GM21423 (cell line): ENCODE measurements at regions not wholly inside any gene's neighbourhood (a gene's known extent, or its start where the extent isn't known, plus 50 kb on each side); places are given as distances from the start of the nearest gene placed in this dataset.

ENCODE experiments used
- ATAC-seq: cut with Tn5 transposase; IDR thresholded peaks from one replicate; pipeline ENCODE4 v1.9.1; 2021; ENCODE audit warnings: mild to moderate bottlenecking, moderate library complexity; ENCODE audit not compliant: unreplicated experiment

GRCh38 chr5:57857696-57858095, 375.1 kb upstream of the ACTBL2 start:
- ATAC-seq: no peak

DNA sequence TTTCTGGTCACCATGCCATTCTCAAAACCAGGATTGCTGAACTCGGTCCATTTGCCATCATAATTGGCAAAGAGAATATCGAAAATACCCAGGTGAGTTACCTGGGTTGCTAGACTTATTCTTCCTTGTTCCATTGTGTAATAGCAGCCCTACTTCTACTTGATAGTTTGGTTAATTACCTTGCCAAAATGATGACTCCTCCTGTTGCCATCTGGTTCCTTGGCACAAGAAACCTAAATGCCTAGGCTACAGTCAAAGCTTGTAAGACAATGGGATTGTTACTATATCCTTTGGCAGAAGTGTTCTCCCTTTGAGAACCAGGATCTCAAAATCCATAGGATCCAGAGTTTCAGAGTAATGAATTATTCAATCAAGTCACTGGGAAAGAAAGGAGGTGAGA, 373.2 kb upstream of the ACTBL2 start:
- ATAC-seq: no peak

- no peak for ATAC-seq
Measured at GRCh38 chr5:57853929-57854697, 371.5 kb upstream of the ACTBL2 start.

GRCh38 chr5:57850109-57850508, 367.5 kb upstream of the ACTBL2 start:
- ATAC-seq: no peak

- no peak for ATAC-seq
Measured at GRCh38 chr5:57845025-57845424, 362.4 kb upstream of the ACTBL2 start.

DNA sequence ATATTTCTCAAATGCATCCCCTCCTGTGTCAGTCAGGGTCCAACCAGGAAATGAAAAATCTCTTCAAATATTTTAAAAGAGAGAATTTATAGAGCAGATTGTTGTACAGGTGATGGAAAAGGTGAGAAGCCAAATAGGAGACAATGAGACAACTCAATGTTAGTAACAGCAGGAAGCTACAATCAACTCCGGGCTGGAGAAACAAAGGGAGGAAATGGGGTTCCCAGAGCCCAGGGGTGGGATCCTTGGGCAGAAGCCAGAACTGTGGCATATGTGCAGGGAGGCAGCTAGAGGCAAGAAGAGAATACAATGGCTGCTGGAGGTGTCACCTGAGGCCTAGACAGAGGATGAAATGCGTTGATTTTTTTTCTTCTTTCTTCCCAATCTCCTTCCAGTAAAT, 361.8 kb upstream of the ACTBL2 start:
- no peak for ATAC-seq

- no peak for ATAC-seq
Measured at GRCh38 chr5:57843059-57843367, 360.4 kb upstream of the ACTBL2 start.

DNA sequence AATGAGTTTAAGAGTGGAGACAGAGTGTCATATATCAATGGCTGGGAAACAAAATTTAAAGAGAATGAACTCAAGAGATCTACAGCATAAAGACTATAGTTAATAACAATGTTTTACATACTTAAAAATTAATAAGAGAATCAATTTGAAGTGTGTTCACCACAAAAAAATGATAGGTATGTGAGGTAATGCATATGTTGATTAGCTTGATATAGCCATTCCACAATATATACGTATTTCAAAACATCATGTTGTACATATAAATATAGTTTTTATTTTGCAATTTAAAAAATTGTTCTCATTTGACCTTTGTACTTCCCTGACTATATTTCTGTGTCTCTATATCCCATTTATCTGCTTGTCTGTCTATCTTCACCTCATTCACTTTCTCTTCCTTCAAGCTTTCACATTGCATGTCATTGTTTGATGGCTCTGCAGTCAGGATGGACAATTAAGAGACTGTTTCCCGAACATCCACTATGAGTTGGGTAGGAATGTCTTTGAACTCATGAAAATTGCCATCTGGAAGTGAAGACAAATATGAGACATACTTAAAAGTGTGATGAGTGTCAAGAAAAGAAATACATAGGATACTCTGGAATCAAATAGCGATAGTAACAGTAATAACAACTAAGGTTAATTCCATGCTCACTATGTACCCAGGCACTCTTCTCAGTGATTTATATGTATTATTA, 359.9 kb upstream of the ACTBL2 start:
- no peak for ATAC-seq

- ATAC-seq: no peak
Measured at GRCh38 chr5:57841676-57842363, 359.2 kb upstream of the ACTBL2 start.

GRCh38 chr5:57839437-57840079, 356.9 kb upstream of the ACTBL2 start:
- no peak for ATAC-seq

DNA sequence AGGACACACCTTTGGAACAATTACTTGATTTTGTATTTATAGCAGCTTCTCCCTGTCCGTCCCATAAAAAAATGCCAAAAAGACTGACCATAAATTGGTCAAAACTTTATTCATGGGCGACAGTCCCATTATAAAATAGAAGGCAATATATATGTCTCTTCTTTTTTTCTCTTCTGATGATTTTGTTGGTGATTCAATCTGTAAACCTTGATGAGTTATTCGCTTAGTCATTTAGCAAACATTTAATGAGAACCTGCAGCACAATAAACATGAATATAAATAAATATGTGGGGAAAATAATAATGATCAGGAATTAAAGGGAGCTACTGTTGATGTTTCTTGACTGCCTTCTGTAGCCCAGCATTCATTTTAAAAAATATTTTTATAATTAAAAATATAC, 356.4 kb upstream of the ACTBL2 start:
- ATAC-seq: no peak

DNA sequence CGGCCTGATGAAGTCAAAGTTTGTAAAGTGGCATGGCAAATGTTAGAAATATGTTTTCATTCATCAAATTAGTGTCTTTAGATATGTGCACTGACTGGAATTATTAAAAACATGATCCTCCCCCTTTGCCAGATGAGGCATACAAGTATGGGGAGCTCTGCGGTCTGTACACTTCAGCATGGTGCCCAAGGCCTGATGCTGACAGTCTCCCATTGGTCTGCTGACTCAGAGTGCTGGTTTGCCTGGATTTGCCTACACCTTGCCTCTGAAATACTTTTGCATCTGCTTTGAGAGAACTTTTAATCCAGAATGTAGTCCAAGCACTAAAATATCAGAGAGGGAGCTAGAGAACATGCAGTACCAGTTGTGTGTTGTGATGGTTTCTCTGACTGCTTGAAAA, 354.3 kb upstream of the ACTBL2 start:
- no peak for ATAC-seq

DNA sequence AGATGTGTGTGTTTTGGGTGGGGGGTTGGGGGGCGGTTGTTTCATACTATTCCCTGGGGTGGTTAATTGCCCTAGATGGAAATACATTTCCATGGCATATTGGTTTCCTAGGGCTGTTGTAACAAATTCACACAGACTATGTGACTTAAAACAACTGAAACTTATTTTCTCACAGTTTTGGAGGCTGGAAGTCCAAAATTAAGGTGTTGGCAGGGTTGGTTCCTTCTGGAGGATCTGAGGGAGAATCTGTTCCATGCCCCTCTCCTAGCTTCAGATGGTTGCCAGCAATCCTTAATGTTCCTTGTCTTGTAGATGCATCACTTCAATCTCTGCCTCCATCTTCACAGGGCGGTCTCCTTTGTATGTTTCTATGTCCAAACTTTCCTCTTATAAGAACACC, 353.7 kb upstream of the ACTBL2 start:
- ATAC-seq: no peak

DNA sequence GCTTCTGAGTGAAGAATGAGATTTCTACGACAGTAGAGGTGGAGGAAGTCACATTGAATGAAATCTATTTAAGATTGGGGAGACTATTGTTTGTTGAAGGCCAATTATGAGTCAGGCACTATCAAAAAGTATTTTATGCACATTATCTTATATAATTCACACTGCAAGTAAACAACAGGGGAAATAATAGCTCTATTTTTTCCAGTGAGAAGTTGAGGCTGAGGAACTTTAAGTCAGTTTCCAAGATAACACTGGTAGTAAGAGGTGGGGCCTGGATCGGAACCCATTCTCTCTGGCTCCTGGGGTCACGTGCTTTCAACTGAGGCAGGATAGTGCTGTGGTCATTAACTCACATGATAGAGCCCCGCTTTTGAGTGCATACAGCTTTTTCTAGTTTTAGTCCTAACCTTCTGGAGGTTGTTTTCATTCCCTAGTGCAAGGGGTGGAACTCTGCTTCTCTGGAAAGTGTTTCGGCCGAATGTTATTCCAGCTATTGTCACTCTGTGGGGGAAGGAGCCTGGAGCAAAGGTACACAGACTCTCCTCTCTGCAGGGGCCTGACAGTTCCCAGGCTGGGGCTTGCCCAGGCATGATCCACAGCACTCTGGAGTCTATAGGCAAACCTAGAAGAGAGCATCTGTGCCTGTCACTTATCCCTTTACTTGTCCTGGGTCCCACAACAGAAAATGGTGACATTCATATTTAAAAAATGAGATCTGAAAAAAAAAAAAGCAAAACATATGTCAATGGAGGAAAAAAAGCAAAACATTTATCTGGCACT, 352.4 kb upstream of the ACTBL2 start:
- no peak for ATAC-seq

DNA sequence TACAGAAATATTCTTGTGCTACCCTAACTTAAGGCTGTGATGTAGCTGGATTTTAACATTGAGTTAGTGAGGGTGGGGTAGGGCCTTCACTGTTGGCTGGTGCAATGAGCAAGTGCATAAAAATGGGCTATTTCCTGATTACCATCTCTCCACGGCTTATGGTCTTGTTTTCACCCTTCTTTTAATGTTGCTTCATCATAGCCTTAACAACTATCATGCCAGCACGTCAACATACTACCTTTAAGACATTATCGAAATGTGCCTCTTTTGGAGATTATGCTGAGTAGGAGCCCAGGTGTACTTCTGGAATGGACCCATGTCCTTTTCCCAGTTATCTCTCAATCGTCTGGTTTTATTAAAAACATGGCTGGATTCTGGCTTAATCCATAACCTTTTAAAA, 350.9 kb upstream of the ACTBL2 start:
- no peak for ATAC-seq

- ATAC-seq: no peak
Measured at GRCh38 chr5:57832875-57833274, 350.3 kb upstream of the ACTBL2 start.

- no peak for ATAC-seq
Measured at GRCh38 chr5:57831932-57832331, 349.3 kb upstream of the ACTBL2 start.

DNA sequence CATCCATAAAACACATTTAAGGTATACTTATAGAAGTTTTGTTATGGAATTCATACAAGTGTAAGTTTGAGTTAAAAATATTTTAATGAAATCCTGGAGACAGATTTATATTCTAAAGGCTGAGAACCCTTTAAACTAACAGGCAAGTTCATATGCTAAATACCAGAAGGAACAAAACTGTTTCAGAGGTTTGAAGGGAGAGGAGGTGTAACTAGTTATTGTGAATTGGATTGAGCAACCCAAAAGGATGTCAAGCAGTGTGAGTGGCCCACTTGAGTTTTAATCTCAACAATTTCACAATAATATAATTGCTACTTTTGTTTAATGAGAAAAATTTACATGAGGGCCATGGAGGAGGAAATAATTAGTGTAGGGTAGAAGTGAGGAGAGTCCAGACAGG, 348.5 kb upstream of the ACTBL2 start:
- no peak for ATAC-seq

DNA sequence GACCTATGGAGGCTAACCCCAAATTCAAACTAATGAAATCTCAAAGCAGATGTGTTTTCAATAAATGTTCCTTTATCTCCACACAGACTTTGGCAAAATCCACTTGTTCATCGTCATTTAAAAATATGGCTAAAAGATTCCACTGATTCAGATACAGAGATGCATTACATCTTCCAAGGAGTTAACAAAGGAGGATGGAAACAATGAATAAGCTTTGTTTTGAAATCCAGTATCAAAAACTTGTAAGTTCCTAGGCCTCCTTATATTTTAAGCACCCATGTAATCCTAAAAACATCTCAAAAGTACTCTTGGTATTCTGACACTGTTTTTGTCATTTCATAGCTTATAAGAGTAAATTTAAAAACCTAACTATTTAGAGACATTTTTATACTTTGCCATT, 345.6 kb upstream of the ACTBL2 start:
- no peak for ATAC-seq

GRCh38 chr5:57825031-57825686, 342.5 kb upstream of the ACTBL2 start:
- ATAC-seq: no peak
